ENCODE measurements at regions not wholly inside any gene's neighbourhood (a gene's known extent, or its start where the extent isn't known, plus 50 kb on each side); places are given as distances from the start of the nearest gene placed in this dataset.

DNA sequence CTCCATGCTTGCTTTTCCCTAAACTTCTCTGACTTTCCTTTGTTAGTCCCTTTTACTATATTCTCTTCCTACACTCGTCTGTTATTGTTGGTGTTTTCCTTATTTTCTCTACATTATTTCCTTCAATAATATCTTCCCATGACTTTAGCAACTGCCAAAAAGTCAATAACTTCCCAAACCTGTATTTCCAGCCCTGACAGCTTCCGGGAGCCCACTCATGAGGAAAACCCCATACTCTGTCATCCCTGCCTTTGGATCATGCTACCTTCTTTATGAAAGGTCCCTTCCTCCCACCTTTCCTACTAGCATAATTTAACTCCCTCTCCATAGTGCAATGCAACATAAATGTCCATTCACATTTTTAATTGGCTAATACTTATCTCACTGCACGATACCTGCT lies 144.0 kb upstream of the CDH6 start:
- TF ChIP-seq GATA2 (IDR thresholded peaks at IDR 0.05; ENCODE audit: low read depth, low read length), result no peak
- no peak for TF ChIP-seq GATA3 (IDR thresholded peaks at IDR 0.05; ENCODE audit: low read depth, low read length)

DNA sequence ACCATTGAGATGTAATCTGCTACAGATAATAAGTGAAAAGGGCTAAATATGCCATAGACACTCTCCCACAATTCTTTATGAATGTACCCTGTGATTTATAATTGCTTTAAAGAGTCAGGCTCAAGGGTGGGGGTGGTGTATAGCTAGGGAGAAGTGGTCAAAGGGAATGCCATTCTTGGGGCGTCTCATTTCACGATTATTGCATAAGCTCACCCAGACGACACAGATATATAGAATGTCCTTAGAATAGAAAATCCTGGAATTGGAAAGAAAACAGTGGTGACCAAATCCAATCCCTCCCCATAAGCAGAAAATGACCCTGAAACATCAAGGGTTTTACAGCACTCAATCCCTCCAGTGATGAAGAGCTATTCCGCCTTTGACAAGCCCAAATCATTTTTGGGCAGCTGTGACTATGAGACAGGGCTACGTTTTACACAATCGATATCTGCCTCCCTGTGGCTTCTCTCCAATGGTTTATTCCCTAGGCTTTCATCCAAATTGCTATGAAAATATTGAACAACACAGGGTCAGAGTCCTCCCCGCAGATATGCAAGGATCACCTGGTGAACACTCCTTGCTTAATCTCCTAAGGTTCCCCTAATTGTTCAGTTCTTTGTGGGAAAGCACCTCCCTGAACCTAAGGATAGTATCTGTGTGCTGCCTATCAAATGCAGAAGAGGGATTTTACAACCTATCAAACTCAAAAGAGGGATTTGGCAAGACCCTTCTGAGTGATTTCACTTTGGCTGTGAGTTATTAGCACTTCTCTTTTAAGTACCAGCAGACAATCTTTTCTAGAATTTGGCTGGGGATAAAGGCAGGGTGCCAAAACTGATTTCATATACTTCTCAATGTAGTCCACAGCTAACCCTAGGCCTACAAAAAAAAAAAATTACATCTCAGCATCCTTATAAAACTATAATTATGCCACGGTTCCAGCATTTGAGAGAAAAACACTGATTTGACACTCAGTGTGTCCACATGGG lies 144.9 kb upstream of the CDH6 start:
- TF ChIP-seq GATA3 (IDR thresholded peaks at IDR 0.05; ENCODE audit: low read depth, low read length) (no peak), GATA2 (IDR thresholded peaks at IDR 0.05; ENCODE audit: low read depth, low read length) (no peak)

DNA sequence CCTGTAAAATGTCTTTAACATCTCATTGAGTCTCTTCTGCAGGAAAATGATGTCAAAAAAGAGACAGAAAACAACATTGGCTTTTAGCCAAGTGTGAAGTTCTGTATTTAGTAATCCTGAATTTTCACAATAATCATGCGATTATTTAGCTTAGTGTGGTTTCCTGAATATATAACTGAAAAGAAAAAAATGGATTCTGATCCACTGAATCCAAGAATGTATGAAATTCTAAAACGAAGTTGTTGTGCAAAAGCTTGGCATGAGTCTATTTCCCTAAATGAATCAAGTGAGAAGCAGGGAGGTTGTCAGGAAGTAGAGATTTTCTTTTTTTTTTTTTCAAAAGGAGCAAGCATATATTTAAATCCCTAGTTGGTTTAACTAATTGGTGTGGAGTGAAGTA lies 145.9 kb upstream of the CDH6 start:
- no peak for TF ChIP-seq GATA3 (IDR thresholded peaks at IDR 0.05; ENCODE audit: low read depth, low read length)
- TF ChIP-seq GATA2 (IDR thresholded peaks at IDR 0.05; ENCODE audit: low read depth, low read length), result no peak

- no peak for TF ChIP-seq GATA3 (IDR thresholded peaks at IDR 0.05; ENCODE audit: low read depth, low read length)
- TF ChIP-seq GATA2 (IDR thresholded peaks at IDR 0.05; ENCODE audit: low read depth, low read length), result no peak
Measured at GRCh38 chr5:31047007-31047406, 146.5 kb upstream of the CDH6 start.

DNA sequence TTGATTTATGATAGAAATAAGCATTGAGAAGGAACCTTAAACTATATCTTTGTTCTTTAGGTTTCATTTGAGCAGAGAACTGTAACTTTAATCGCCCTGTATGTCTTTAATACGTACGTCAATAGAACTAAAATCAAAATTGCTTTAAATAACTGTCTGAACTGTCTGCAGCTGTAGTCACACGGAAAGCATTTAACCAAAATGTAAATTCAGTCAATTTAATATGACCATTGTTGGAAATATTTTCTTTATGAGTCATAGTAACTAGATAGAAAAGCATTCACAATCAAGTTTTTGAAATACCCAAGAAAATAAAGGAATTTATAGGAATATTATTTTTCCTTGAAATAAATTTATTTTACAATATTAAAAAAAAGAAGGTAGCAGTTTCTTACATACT lies 157.1 kb upstream of the CDH6 start:
- TF ChIP-seq GATA2 (IDR thresholded peaks at IDR 0.05; ENCODE audit: low read depth, low read length) (no peak), GATA3 (IDR thresholded peaks at IDR 0.05; ENCODE audit: low read depth, low read length) (no peak)

DNA sequence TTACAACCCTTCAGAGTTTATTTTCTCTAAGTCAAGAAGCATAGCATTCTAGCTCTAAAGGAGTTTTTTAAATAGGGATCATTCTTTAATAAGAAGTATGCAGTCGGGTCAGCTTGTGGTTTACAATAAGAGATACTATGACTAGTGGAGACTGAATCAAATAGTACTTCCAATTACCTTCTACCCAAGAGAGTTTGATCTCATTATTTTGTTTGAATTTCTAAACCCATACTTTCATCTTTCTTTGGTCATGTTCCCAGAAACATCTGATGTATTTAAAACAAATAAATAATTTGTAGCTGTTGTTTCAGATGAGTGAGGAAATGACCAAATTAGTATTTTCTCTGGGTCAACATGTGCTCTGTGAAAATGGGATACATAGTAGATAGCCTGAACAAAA lies 160.2 kb upstream of the CDH6 start:
- no peak for TF ChIP-seq GATA3 (IDR thresholded peaks at IDR 0.05; ENCODE audit: low read depth, low read length)
- no peak for TF ChIP-seq GATA2 (IDR thresholded peaks at IDR 0.05; ENCODE audit: low read depth, low read length)

DNA sequence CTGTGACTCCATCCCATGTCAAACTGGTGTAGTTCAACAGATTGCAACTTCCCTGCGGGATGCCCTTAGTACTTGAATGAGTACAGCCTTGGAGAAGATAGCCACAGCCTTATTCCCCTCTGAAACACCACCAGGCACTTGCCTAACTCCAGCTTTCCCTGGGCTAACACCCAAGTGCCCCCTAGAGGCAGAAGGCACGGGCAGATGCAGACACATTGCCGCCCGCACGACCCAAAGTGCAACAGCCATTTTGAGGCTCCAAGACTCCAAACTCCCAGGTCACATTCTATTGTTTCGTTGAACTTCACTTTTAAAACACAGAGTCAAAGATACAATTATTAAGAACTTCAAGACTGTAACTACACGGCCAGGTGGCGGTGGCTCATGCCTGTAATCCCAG lies 163.6 kb upstream of the CDH6 start:
- TF ChIP-seq GATA3 (IDR thresholded peaks at IDR 0.05; ENCODE audit: low read depth, low read length) (no peak), GATA2 (IDR thresholded peaks at IDR 0.05; ENCODE audit: low read depth, low read length) (no peak)

- TF ChIP-seq GATA3 (IDR thresholded peaks at IDR 0.05; ENCODE audit: low read depth, low read length) (no peak), GATA2 (IDR thresholded peaks at IDR 0.05; ENCODE audit: low read depth, low read length) (no peak)
Measured at GRCh38 chr5:31027721-31028120, 165.8 kb upstream of the CDH6 start.

DNA sequence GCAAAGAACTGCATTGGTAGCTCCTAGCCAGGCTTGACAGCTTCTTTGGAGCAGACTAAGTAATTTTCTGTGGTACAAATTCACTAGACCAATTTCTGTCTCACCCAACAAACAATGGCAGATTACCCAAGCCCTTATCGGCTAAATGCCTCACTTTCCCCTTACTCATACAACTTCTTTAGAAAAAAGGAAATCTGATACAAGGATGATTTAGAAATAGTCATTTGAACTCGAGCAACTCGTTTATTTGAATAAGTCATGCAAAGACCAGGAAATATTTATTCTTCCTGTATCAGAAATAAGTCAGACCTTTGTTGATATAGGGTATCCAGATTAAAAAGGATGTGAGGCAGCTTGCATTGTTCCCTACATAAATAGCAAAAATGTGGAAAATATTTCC lies 170.4 kb upstream of the CDH6 start:
- TF ChIP-seq GATA2 (IDR thresholded peaks at IDR 0.05; ENCODE audit: low read depth, low read length) (no peak), GATA3 (IDR thresholded peaks at IDR 0.05; ENCODE audit: low read depth, low read length) (no peak)

DNA sequence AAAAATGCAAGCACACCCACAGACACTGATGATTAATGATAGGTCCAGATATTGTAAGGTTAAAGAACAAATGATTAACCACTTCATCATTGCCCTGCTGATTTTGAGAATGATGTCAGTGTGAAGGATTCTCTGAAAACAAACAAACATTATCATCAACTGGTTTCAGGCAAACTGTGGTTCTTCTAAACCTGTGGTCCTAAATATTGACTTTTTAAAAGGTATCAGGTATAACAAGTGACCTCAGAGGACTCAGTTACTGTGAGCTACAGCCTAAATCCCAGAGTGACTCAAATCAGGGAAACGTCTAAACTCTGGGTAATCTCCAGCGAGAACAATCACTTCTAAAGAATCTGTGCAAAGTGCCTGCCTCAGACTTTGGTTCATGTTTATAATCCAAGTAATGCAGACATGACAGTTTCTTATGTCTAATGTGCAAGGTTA lies 172.3 kb upstream of the CDH6 start:
- TF ChIP-seq GATA2 (IDR thresholded peaks at IDR 0.05; ENCODE audit: low read depth, low read length), result no peak
- no peak for TF ChIP-seq GATA3 (IDR thresholded peaks at IDR 0.05; ENCODE audit: low read depth, low read length)

DNA sequence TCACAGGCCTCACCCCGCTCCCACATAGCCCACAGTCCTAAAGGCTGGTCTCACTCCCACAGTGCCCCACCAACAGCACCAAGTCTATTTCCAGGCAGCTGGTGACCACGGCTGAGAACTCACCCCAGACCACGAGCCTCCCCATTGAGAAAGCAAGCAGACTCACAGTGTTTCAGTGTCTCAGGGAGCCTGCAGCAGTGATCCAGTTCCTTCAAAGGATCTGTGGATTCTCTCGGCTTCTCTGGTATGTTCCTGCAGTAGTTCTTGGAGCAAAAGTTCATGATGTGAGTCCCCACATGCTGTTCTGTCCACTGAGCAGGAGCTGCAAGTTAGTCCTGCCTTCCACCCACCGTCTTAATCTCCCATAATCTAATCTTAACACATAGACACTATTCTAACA lies 185.3 kb upstream of the CDH6 start:
- no peak for TF ChIP-seq GATA3 (IDR thresholded peaks at IDR 0.05; ENCODE audit: low read depth, low read length)
- no peak for TF ChIP-seq GATA2 (IDR thresholded peaks at IDR 0.05; ENCODE audit: low read depth, low read length)

DNA sequence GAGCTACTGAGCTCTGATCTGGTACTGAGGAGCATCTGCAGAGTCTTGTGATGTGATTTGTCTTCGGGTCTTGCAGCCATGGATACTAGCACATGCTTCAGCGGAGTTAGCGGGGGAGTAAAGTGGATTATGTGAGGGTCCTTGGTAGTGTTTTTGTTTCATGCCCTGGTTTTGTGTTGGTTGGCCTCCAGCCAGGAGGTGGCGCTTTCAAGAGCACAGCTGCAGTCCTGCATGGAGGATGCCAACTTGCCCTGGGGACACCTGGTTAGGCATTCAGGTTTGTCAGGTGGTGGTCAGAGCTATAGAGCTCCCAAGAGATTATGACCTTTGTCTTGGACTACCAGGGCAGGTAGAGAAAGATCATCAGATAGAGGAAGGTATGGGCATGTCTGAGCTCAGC lies 185.8 kb upstream of the CDH6 start:
- TF ChIP-seq GATA2 (IDR thresholded peaks at IDR 0.05; ENCODE audit: low read depth, low read length) (no peak), GATA3 (IDR thresholded peaks at IDR 0.05; ENCODE audit: low read depth, low read length) (no peak)

- TF ChIP-seq GATA2 (IDR thresholded peaks at IDR 0.05; ENCODE audit: low read depth, low read length), result no peak
- no peak for TF ChIP-seq GATA3 (IDR thresholded peaks at IDR 0.05; ENCODE audit: low read depth, low read length)
Measured at GRCh38 chr5:31000287-31000686, 193.2 kb upstream of the CDH6 start.

- TF ChIP-seq GATA2 (IDR thresholded peaks at IDR 0.05; ENCODE audit: low read depth, low read length) (no peak), GATA3 (IDR thresholded peaks at IDR 0.05; ENCODE audit: low read depth, low read length) (no peak)
Measured at GRCh38 chr5:30997681-30998080, 195.8 kb upstream of the CDH6 start.

- TF ChIP-seq GATA3 (IDR thresholded peaks at IDR 0.05; ENCODE audit: low read depth, low read length) (no peak), GATA2 (IDR thresholded peaks at IDR 0.05; ENCODE audit: low read depth, low read length) (no peak)
Measured at GRCh38 chr5:30994902-30995301, 198.6 kb upstream of the CDH6 start.
